ENCODE measurements at regions not wholly inside any gene's neighbourhood (a gene's known extent, or its start where the extent isn't known, plus 50 kb on each side); places are given as distances from the start of the nearest gene placed in this dataset.

- DNase-seq (ENCODE audit: low read depth): no peak
Observed at GRCh38 chr1:195450794-195451193, 1157.4 kb downstream of the KCNT2 start.

GRCh38 chr1:195439661-195440060 lies 1168.6 kb downstream of the KCNT2 start:
- no peak for DNase-seq (ENCODE audit: low read depth)

GRCh38 chr1:195434566-195435203 lies 1173.6 kb downstream of the KCNT2 start:
- DNase-seq (ENCODE audit: low read depth): no peak

DNA sequence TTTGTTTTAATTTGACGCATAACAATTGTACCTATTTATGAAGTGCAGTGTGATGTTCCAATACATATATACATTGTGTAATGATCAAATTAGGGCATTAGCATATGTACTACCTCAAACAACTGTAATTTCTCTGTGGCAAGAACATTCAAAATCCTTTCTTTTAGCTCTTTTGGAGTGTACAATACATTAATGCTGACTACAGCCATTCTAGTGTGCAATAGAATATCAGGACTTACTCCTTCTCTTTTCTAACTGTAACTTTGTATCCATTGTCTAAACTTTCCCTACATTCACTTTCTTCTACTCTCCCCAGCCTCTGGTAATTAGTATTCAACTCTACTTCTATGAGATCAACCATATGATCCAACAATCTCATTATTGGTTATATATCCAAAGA lies 1177.4 kb downstream of the KCNT2 start:
- DNase-seq (ENCODE audit: low read depth): no peak

DNA sequence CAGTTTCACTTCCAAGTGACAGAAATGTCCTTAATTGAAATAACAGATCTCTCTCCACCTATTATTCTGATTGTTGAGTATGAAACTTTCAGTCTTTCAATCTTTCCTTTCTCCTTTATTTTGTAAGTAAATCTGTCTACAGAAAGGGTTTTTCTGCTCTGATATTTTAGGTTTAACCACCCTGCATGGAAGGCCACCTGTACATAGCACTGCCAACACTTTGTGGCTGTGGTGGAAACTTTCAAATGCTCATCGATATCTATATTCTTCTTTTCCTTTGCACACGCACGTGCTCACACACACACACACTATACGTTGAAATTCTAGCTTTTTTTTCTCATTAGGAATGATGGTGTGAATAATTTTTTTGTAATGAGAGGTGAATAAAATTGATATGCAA lies 1179.3 kb downstream of the KCNT2 start:
- no peak for DNase-seq (ENCODE audit: low read depth)

- peak; percentile 26 for DNase-seq (ENCODE audit: low read depth)
Observed at GRCh38 chr1:195415584-195415983, 1192.7 kb downstream of the KCNT2 start.

DNA sequence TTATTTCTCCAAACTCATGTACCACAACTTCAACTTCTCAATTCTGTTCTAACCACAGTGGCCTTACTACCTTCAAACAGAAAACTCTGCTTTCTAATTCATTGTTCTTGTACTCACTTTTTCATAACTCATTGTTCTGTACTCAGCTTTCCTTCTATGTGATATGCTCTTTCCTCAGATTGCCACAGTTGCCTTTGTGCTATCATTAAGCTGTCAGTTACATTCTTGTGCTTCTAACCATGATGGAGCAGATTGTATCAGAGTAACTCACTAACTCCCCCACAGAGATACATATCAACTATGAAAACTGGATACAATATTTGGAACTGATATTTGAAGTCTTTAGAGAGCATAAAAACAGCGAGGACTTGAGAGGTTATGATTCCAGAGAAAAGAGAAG lies 1213.7 kb downstream of the KCNT2 start:
- no peak for DNase-seq (ENCODE audit: low read depth)

DNA sequence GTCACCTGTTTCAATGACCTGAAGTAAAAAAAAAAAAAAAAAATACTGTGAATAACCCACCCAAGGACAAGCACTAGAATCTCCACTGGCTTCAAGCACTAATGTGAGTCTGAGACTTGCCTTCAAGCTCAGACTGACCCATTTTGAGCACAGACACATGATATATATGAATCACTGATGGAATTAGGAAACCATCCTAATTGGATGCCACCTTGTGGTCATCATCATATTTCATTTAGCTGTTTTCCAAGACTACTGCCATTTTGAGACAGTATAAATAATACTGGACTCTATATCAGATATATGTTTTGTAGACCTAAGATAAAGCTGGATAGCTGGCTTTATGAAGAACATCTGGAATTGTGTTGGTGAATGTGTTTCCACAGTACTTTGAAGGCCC lies 1232.0 kb downstream of the KCNT2 start:
- DNase-seq (ENCODE audit: low read depth): peak; percentile 5

DNA sequence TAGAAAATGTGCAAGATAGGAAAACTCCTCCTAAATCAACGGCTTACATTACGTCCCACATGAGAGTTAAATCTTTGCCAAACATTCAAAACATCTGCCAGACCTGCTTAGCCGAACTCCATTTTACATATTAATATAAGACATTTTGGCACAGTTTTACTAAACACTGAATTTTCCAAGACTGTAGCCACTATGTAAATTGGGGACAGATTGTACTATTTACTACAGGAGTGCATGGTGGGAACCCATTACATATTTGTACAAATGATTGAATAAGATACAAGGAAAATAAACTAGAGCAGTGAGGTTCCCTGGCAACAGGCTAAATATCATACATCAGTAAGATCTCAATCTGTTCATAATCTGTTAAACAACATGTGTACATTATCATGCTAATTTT lies 1234.4 kb downstream of the KCNT2 start:
- DNase-seq (ENCODE audit: low read depth): no peak

- no peak for DNase-seq (ENCODE audit: low read depth)
Observed at GRCh38 chr1:195345149-195345548, 1263.1 kb downstream of the KCNT2 start.

GRCh38 chr1:195337646-195338045 lies 1270.6 kb downstream of the KCNT2 start:
- no peak for DNase-seq (ENCODE audit: low read depth)

GRCh38 chr1:195336812-195337211 lies 1271.4 kb downstream of the KCNT2 start:
- no peak for DNase-seq (ENCODE audit: low read depth)

GRCh38 chr1:195335541-195335940 lies 1272.7 kb downstream of the KCNT2 start:
- no peak for DNase-seq (ENCODE audit: low read depth)

DNA sequence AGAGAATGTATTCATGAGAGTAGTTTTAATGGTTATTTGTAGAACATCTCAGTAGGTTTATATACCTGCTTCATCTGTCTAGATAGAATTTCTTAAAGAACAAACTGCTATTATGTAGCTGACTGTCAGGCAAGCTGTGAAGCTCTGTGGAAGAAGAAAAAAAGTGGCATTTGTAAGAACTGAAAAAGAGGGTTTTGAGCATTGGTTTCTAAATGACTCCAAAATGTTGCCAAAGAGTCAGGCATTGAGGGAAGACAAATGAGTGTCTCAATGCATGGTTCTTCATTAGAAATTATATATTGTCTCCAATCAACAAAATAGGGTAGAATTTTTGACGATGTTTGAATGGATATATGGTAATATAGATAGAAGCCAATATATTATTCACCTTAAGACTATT lies 1276.1 kb downstream of the KCNT2 start:
- no peak for DNase-seq (ENCODE audit: low read depth)

- DNase-seq (ENCODE audit: low read depth): no peak
Observed at GRCh38 chr1:195328681-195329080, 1279.6 kb downstream of the KCNT2 start.

GRCh38 chr1:195328102-195328501 lies 1280.1 kb downstream of the KCNT2 start:
- DNase-seq (ENCODE audit: low read depth): no peak

DNA sequence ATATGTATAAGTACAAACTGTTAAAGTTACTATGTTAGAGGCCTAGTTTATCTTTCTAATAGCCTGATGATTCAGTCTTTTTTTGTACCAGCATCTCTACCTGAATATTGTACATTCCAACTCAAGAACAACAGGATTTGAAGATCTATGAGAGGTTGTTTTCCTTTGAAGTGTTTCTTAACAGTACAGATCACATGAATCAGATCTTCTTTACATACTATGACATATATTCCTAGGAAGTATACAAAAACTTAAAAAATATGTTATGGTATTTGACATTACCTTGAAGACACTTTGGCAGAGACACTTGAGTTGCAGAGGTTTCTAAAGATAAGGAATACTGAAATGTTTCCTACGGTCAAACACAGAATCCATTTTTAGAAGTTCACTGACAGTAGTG lies 1280.9 kb downstream of the KCNT2 start:
- no peak for DNase-seq (ENCODE audit: low read depth)

DNA sequence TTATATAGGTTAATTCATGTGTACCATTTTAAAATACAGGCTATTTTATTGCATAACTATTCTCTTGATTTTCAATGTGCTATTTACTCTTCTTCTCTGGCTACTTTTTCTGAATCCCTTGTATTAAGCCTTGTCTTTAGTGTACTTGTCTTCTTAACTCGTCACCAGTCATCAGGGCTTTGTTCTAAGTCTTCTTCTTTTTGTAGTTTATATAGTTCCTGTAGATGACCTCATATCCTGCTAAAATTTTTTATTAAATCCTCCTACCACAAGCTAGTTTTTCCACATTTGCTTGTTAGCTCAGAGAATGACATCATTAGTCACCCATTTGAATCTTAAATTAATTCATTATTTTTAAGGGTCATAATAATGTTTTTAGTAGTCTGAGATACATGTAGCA lies 1281.9 kb downstream of the KCNT2 start:
- peak; percentile 6 for DNase-seq (ENCODE audit: low read depth)

- no peak for DNase-seq (ENCODE audit: low read depth)
Observed at GRCh38 chr1:195325181-195325580, 1283.1 kb downstream of the KCNT2 start.

DNA sequence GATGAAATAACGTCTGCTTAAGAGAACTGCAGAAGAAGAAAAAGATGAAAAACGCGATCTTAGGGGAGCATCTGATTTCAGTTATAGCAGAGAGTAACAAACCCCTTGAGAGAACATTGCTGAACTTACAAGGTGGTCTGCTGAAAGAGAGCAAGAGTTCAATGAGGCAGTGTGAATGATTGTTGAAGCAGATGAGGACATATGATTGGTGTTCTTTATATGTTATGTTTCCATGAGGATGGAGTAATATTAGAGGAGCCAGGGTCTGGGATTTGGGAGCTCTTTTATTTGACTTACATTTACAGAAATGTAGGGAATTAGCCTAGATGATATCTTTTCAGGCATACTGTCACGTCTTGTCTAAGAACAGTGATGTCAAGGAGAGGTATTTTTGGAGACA lies 1302.0 kb downstream of the KCNT2 start:
- no peak for DNase-seq (ENCODE audit: low read depth)

DNA sequence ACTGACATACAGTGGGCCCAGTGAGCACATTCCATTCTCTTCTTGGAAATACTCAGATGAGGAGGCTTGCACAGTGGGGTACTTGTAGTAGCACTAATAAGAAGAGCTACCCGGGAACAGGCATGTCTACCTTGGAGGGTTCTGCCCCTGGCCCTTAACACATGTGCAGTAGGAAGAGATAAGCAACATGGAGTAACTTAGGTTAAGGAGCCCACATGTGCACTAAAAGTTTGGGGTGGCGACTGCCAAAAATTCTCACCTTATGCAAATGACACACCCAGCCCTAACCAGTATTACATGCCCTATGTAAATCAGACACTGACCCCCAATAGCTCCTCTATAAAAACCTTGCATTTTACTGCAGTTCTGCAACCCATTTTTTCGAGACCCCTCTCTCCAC lies 1313.3 kb downstream of the KCNT2 start:
- DNase-seq (ENCODE audit: low read depth): no peak

- no peak for DNase-seq (ENCODE audit: low read depth)
Observed at GRCh38 chr1:195278644-195279043, 1329.6 kb downstream of the KCNT2 start.

GRCh38 chr1:195275710-195276109 lies 1332.5 kb downstream of the KCNT2 start:
- DNase-seq (ENCODE audit: low read depth): no peak

- no peak for DNase-seq (ENCODE audit: low read depth)
Observed at GRCh38 chr1:195251900-195252299, 1356.3 kb downstream of the KCNT2 start.

All from HT1080 (cell line).